ENCODE measurements at regions not wholly inside any gene's neighbourhood (a gene's known extent, or its start where the extent isn't known, plus 50 kb on each side); places are given as distances from the start of the nearest gene placed in this dataset.

- H3K36me3 ChIP-seq (ENCODE audit: insufficient read depth, low read length) = no peaks in the 10 kb centered on the region
- Mint-ChIP-seq H3K36me3 (peaks cover 0 to 5% (median 0%) of the 10 kb centered on the region in 3 donors), H3K4me1 (no peaks in the 10 kb centered on the region), H3K27me3 (peaks cover 0 to 7% of the 10 kb centered on the region in 2 donors), H3K4me3 (no peak overlapping the region), H3K9me3 (peaks cover 0 to 7% (median 0%) of the 10 kb centered on the region in 5 donors), H3K27ac (no peak overlapping the region)
- ChIA-PET CTCF (no interaction called here), POLR2A (no interaction called here)
- no peak for DNase-seq
- H3K27ac ChIP-seq (ENCODE audit: low read depth, low read length) = no peak overlapping the region
- no peaks in the 10 kb centered on the region for H3K4me1 ChIP-seq (ENCODE audit: insufficient read depth, low read length)
- H3K4me3 ChIP-seq (ENCODE audit: low read length) = no peak overlapping the region
- H3K27me3 ChIP-seq (ENCODE audit: insufficient read depth, low read length, poor library complexity, severe bottlenecking) = no peaks in the 10 kb centered on the region
- H3K9me3 ChIP-seq (ENCODE audit: low read length) = no peaks in the 10 kb centered on the region
Measured at GRCh38 chr14:55977392-55978150, 140.6 kb upstream of the PELI2 start.

- no peak for DNase-seq
- H3K4me3 Mint-ChIP-seq = no peak overlapping the region
- no peaks in the 10 kb centered on the region for H3K9me3 ChIP-seq (ENCODE audit: low read length)
- peaks cover 6% of the 10 kb centered on the region in 2 donors for H3K27me3 Mint-ChIP-seq
- H3K4me1 ChIP-seq (ENCODE audit: insufficient read depth, low read length) = no peaks in the 10 kb centered on the region
- no peak overlapping the region for H3K27ac Mint-ChIP-seq
- H3K9me3 Mint-ChIP-seq = peaks cover 0 to 7% (median 0%) of the 10 kb centered on the region in 5 donors
- H3K27ac ChIP-seq (ENCODE audit: low read depth, low read length) = no peak overlapping the region
- no peaks in the 10 kb centered on the region for H3K27me3 ChIP-seq (ENCODE audit: insufficient read depth, low read length, poor library complexity, severe bottlenecking)
- H3K4me3 ChIP-seq (ENCODE audit: low read length) = no peak overlapping the region
- H3K4me1 Mint-ChIP-seq = no peaks in the 10 kb centered on the region
- ChIA-PET POLR2A (no interaction called here), CTCF (no interaction called here)
- H3K36me3 ChIP-seq (ENCODE audit: insufficient read depth, low read length) = no peaks in the 10 kb centered on the region
- peaks cover 0 to 5% (median 0%) of the 10 kb centered on the region in 3 donors for H3K36me3 Mint-ChIP-seq
Measured at GRCh38 chr14:55979096-55979495, 139.1 kb upstream of the PELI2 start.

- Histone ChIP-seq H3K27ac (ENCODE audit: low read depth, low read length) (no peak overlapping the region), H3K36me3 (ENCODE audit: insufficient read depth, low read length) (no peaks in the 10 kb centered on the region), H3K4me1 (ENCODE audit: insufficient read depth, low read length) (no peaks in the 10 kb centered on the region), H3K4me3 (ENCODE audit: low read length) (no peak overlapping the region), H3K9me3 (ENCODE audit: low read length) (no peaks in the 10 kb centered on the region), H3K27me3 (ENCODE audit: insufficient read depth, low read length, poor library complexity, severe bottlenecking) (no peaks in the 10 kb centered on the region)
- H3K27me3 Mint-ChIP-seq = peaks cover 3 to 13% of the 10 kb centered on the region in 2 donors
- peaks cover 0 to 7% (median 0%) of the 10 kb centered on the region in 5 donors for H3K9me3 Mint-ChIP-seq
- no peak for DNase-seq
- H3K36me3 Mint-ChIP-seq = peaks cover 0 to 5% (median 0%) of the 10 kb centered on the region in 3 donors
- POLR2A ChIA-PET = no interaction called here
- H3K27ac Mint-ChIP-seq = peak overlapping the region in 1 of 8 donors; percentile 65
- CTCF ChIA-PET = no interaction called here
- H3K4me3 Mint-ChIP-seq = no peak overlapping the region
- H3K4me1 Mint-ChIP-seq = no peaks in the 10 kb centered on the region
Measured at GRCh38 chr14:55979781-55980180, 138.4 kb upstream of the PELI2 start.

GRCh38 chr14:55980970-55981369 lies 137.2 kb upstream of the PELI2 start:
- POLR2A ChIA-PET = no interaction called here
- Histone ChIP-seq H3K4me3 (ENCODE audit: low read length) (no peak overlapping the region), H3K36me3 (ENCODE audit: insufficient read depth, low read length) (no peaks in the 10 kb centered on the region), H3K27me3 (ENCODE audit: insufficient read depth, low read length, poor library complexity, severe bottlenecking) (no peaks in the 10 kb centered on the region), H3K27ac (ENCODE audit: low read depth, low read length) (no peak overlapping the region), H3K4me1 (ENCODE audit: insufficient read depth, low read length) (no peaks in the 10 kb centered on the region), H3K9me3 (ENCODE audit: low read length) (no peaks in the 10 kb centered on the region)
- Mint-ChIP-seq H3K36me3 (peaks cover 0 to 5% (median 0%) of the 10 kb centered on the region in 3 donors), H3K4me1 (no peaks in the 10 kb centered on the region), H3K27me3 (peaks cover 3 to 24% of the 10 kb centered on the region in 2 donors), H3K9me3 (peaks cover 0 to 7% (median 0%) of the 10 kb centered on the region in 5 donors), H3K4me3 (no peak overlapping the region), H3K27ac (no peak overlapping the region)
- CTCF ChIA-PET = no interaction called here
- DNase-seq = no peak

GRCh38 chr14:55986069-55986468 lies 132.1 kb upstream of the PELI2 start:
- Mint-ChIP-seq H3K4me1 (no peaks in the 10 kb centered on the region), H3K27me3 (peaks cover 0 to 24% of the 10 kb centered on the region in 2 donors), H3K27ac (no peak overlapping the region), H3K4me3 (no peak overlapping the region), H3K36me3 (peaks cover 0 to 5% (median 0%) of the 10 kb centered on the region in 3 donors), H3K9me3 (peaks cover 0 to 11% (median 6%) of the 10 kb centered on the region in 5 donors)
- Histone ChIP-seq H3K4me1 (ENCODE audit: insufficient read depth, low read length) (no peaks in the 10 kb centered on the region), H3K27ac (ENCODE audit: low read depth, low read length) (no peak overlapping the region), H3K4me3 (ENCODE audit: low read length) (no peak overlapping the region), H3K27me3 (ENCODE audit: insufficient read depth, low read length, poor library complexity, severe bottlenecking) (no peaks in the 10 kb centered on the region), H3K9me3 (ENCODE audit: low read length) (no peaks in the 10 kb centered on the region), H3K36me3 (ENCODE audit: insufficient read depth, low read length) (no peaks in the 10 kb centered on the region)
- no peak for DNase-seq
- ChIA-PET POLR2A (no interaction called here), CTCF (no interaction called here)

- ChIA-PET POLR2A (no interaction called here), CTCF (no interaction called here)
- peaks cover 6% of the 10 kb centered on the region for H3K27me3 ChIP-seq (ENCODE audit: insufficient read depth, low read length, poor library complexity, severe bottlenecking)
Measured at GRCh38 chr14:56000846-56001245, 117.4 kb upstream of the PELI2 start.

GRCh38 chr14:56002342-56002741 lies 115.9 kb upstream of the PELI2 start:
- Mint-ChIP-seq H3K36me3 (peaks cover 0 to 9% (median 0%) of the 10 kb centered on the region in 3 donors), H3K27ac (no peak overlapping the region), H3K27me3 (peaks cover 13 to 52% of the 10 kb centered on the region in 2 donors), H3K9me3 (peaks cover 0 to 13% (median 2%) of the 10 kb centered on the region in 5 donors), H3K4me1 (peaks cover 32 to 35% (median 33%) of the 10 kb centered on the region in 3 donors), H3K4me3 (peak overlapping the region in 2 of 7 donors; percentile 2 to 10)
- H3K4me3 ChIP-seq (ENCODE audit: low read length) = no peak overlapping the region
- H3K27ac ChIP-seq (ENCODE audit: low read depth, low read length) = no peak overlapping the region
- H3K27me3 ChIP-seq (ENCODE audit: insufficient read depth, low read length, poor library complexity, severe bottlenecking) = peaks cover 6% of the 10 kb centered on the region
- CTCF ChIA-PET = no interaction called here
- POLR2A ChIA-PET = no interaction called here
- H3K36me3 ChIP-seq (ENCODE audit: insufficient read depth, low read length) = no peaks in the 10 kb centered on the region
- H3K4me1 ChIP-seq (ENCODE audit: insufficient read depth, low read length) = peaks cover 36% of the 10 kb centered on the region
- peaks cover 4% of the 10 kb centered on the region for H3K9me3 ChIP-seq (ENCODE audit: low read length)
- no peak for DNase-seq

More at GRCh38 chr14:56000846-56001245, 117.4 kb upstream of the PELI2 start:
- Histone ChIP-seq H3K27ac (ENCODE audit: low read depth, low read length) (no peak overlapping the region), H3K36me3 (ENCODE audit: insufficient read depth, low read length) (no peaks in the 10 kb centered on the region), H3K4me1 (ENCODE audit: insufficient read depth, low read length) (peaks cover 36% of the 10 kb centered on the region), H3K4me3 (ENCODE audit: low read length) (no peak overlapping the region), H3K9me3 (ENCODE audit: low read length) (peaks cover 4% of the 10 kb centered on the region)
- no peak for DNase-seq
- H3K27ac Mint-ChIP-seq = no peak overlapping the region
- no peak overlapping the region for H3K4me3 Mint-ChIP-seq
- H3K4me1 Mint-ChIP-seq = peaks cover 32 to 35% (median 33%) of the 10 kb centered on the region in 3 donors
- H3K36me3 Mint-ChIP-seq = peaks cover 0 to 9% (median 0%) of the 10 kb centered on the region in 3 donors
- H3K27me3 Mint-ChIP-seq = peaks cover 13 to 56% of the 10 kb centered on the region in 2 donors
- H3K9me3 Mint-ChIP-seq = peaks cover 0 to 13% (median 2%) of the 10 kb centered on the region in 5 donors

GRCh38 chr14:56002876-56003625 lies 115.2 kb upstream of the PELI2 start:
- Histone ChIP-seq H3K4me1 (ENCODE audit: insufficient read depth, low read length) (peaks cover 36% of the 10 kb centered on the region), H3K9me3 (ENCODE audit: low read length) (peaks cover 4% of the 10 kb centered on the region), H3K36me3 (ENCODE audit: insufficient read depth, low read length) (no peaks in the 10 kb centered on the region), H3K4me3 (ENCODE audit: low read length) (no peak overlapping the region), H3K27ac (ENCODE audit: low read depth, low read length) (no peak overlapping the region), H3K27me3 (ENCODE audit: insufficient read depth, low read length, poor library complexity, severe bottlenecking) (peaks cover 6% of the 10 kb centered on the region)
- peaks cover 32 to 35% (median 33%) of the 10 kb centered on the region in 3 donors for H3K4me1 Mint-ChIP-seq
- peak overlapping the region in 7 of 8 donors; percentile 13 to 80 (median 50) for H3K27ac Mint-ChIP-seq
- DNase-seq = peak; percentile 2 to 82 (median 55)
- peak overlapping the region; percentile 14 to 72 (median 50) for H3K4me3 Mint-ChIP-seq
- peaks cover 13 to 51% of the 10 kb centered on the region in 2 donors for H3K27me3 Mint-ChIP-seq
- ChIA-PET POLR2A (no interaction called here), CTCF (no interaction called here)
- peaks cover 0 to 9% (median 0%) of the 10 kb centered on the region in 3 donors for H3K36me3 Mint-ChIP-seq
- peaks cover 0 to 12% (median 2%) of the 10 kb centered on the region in 5 donors for H3K9me3 Mint-ChIP-seq

All from CD8-positive, alpha-beta memory T cell (primary cell).